DND-41 (cell line): ENCODE measurements at regions not wholly inside any gene's neighbourhood (a gene's known extent, or its start where the extent isn't known, plus 50 kb on each side); places are given as distances from the start of the nearest gene placed in this dataset.
"Not testable (repeated sequence)": the region's sequence is repeated elsewhere in the genome, so short reads cannot be mapped to it uniquely, and the experiment has no call there.

Source experiments
- ATAC-seq: fragments of 200-7000 bp; cut with Tn5 transposase; 3 replicates; pipeline ENCODE4 v1.9.1; 2021; ENCODE audit warnings: low read depth; ENCODE audit not compliant: insufficient read depth
- DNase-seq: peaks from one replicate; pipeline ENCODE4 v3.0.0-alpha.2; 2020
- H2AFZ ChIP-seq: 2 replicates; pipeline ENCODE4 v1.6.0; 2012; ENCODE audit warnings: low read depth, low read length
- H3K27ac ChIP-seq: 2 replicates; pipeline ENCODE4 v1.5.1; 2012; ENCODE audit warnings: low read length, inconsistent platforms
- H3K27me3 ChIP-seq: fragments of 200-600 bp; sonication (generic); 2 replicates; pipeline ENCODE4 v1.6.0; 2012; ENCODE audit warnings: low read length, mild to moderate bottlenecking, inconsistent platforms; ENCODE audit not compliant: insufficient read depth, poor library complexity
- H3K36me3 ChIP-seq: 2 replicates; pipeline ENCODE4 v1.5.1; 2012; ENCODE audit warnings: low read length, inconsistent platforms; ENCODE audit not compliant: insufficient read depth
- H3K4me1 ChIP-seq: 2 replicates; pipeline ENCODE4 v1.5.1; 2012; ENCODE audit warnings: mild to moderate bottlenecking, low read length; ENCODE audit not compliant: insufficient read depth
- H3K4me2 ChIP-seq: 2 replicates; pipeline ENCODE4 v1.6.0; 2012; ENCODE audit warnings: mild to moderate bottlenecking, moderate library complexity, low read length, inconsistent platforms; ENCODE audit not compliant: insufficient read depth
- H3K4me3 ChIP-seq, 2 experiments: fragments of 200-600 bp in 1 of 2; shearing (Covaris generic) in 1 of 2; 2 replicates each; pipeline ENCODE4 v1.5.1; 2012 to 2016; ENCODE audit warnings: inconsistent platforms in 2 of 2, low read length in 2 of 2, mild to moderate bottlenecking in 2 of 2, low read depth in 1 of 2, moderate library complexity in 1 of 2
- H3K79me2 ChIP-seq: 2 replicates; pipeline ENCODE4 v1.6.0; 2012; ENCODE audit warnings: low read length, inconsistent platforms; ENCODE audit not compliant: insufficient read depth
- H3K9ac ChIP-seq: 2 replicates; pipeline ENCODE4 v1.6.0; 2012; ENCODE audit warnings: low read depth, mild to moderate bottlenecking, inconsistent platforms, low read length, moderate library complexity
- H3K9me3 ChIP-seq: 2 replicates; pipeline ENCODE4 v1.5.1; 2012; ENCODE audit warnings: low read length, moderate library complexity, mild to moderate bottlenecking, inconsistent platforms; ENCODE audit not compliant: insufficient read depth, severe bottlenecking
- H4K20me1 ChIP-seq: 2 replicates; pipeline ENCODE4 v1.6.0; 2012; ENCODE audit warnings: low read length; ENCODE audit not compliant: insufficient read depth
- EZH2 ChIP-seq: IDR thresholded peaks from 3 replicates; pipeline ENCODE4 v1.6.1; 2012; ENCODE audit warnings: borderline replicate concordance, low read depth, mild to moderate bottlenecking, moderate library complexity, low read length, inconsistent platforms; ENCODE audit not compliant: severe bottlenecking
- TF ChIP-seq, protein P1 (sequence below): IDR thresholded peaks from 2 replicates; pipeline ENCODE4 v1.5.1; 2012; ENCODE audit warnings: borderline replicate concordance, low read length, moderate library complexity, mild to moderate bottlenecking; ENCODE audit not compliant: poor library complexity, severe bottlenecking; ENCODE audit errors: extremely low read depth

- Histone ChIP-seq H3K27ac (no peak overlapping the region), H2AFZ (no peak overlapping the region), H4K20me1 (no peaks in the 10 kb centered on the region), H3K36me3 (no peaks in the 10 kb centered on the region), H3K4me1 (no peaks in the 10 kb centered on the region), H3K9ac (no peak overlapping the region), H3K4me2 (no peak overlapping the region), H3K9me3 (no peaks in the 10 kb centered on the region), H3K4me3 (no peak overlapping the region), H3K27me3 (no peaks in the 10 kb centered on the region), H3K79me2 (no peaks in the 10 kb centered on the region)
- ATAC-seq = no peak
- DNase-seq = no peak
- no peak for TF ChIP-seq EZH2
- TF ChIP-seq, protein P1, sequence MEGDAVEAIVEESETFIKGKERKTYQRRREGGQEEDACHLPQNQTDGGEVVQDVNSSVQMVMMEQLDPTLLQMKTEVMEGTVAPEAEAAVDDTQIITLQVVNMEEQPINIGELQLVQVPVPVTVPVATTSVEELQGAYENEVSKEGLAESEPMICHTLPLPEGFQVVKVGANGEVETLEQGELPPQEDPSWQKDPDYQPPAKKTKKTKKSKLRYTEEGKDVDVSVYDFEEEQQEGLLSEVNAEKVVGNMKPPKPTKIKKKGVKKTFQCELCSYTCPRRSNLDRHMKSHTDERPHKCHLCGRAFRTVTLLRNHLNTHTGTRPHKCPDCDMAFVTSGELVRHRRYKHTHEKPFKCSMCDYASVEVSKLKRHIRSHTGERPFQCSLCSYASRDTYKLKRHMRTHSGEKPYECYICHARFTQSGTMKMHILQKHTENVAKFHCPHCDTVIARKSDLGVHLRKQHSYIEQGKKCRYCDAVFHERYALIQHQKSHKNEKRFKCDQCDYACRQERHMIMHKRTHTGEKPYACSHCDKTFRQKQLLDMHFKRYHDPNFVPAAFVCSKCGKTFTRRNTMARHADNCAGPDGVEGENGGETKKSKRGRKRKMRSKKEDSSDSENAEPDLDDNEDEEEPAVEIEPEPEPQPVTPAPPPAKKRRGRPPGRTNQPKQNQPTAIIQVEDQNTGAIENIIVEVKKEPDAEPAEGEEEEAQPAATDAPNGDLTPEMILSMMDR = no peak
Observed at GRCh38 chr11:13786688-13787087, 118.2 kb downstream of the FAR1 start.

DNA sequence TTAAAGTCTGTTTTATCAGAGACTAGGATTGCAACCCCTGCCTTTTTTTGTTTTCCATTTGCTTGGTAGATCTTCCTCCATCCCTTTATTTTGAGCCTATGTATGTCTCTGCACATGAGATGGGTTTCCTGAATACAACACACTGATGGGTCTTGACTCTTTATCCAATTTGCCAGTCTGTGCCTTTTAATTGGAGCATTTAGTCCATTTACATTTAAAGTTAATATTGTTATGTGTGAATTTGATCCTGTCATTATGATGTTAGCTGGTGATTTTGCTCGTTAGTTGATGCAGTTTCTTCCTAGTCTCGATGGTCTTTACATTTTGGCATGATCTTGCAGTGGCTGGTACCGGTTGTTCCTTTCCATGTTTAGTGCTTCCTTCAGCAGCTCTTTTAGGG lies 129.1 kb downstream of the FAR1 start:
- not testable (repeated sequence) for H4K20me1 ChIP-seq, DNase-seq, H3K9me3 ChIP-seq, H3K4me1 ChIP-seq, H3K9ac ChIP-seq, H3K4me3 ChIP-seq, H3K27ac ChIP-seq, H3K27me3 ChIP-seq, H3K36me3 ChIP-seq, H3K4me2 ChIP-seq, ATAC-seq, H2AFZ ChIP-seq, H3K79me2 ChIP-seq

GRCh38 chr11:13800901-13801300 lies 132.4 kb downstream of the FAR1 start:
- Histone ChIP-seq H3K4me1 (no peaks in the 10 kb centered on the region), H3K36me3 (no peaks in the 10 kb centered on the region), H3K79me2 (no peaks in the 10 kb centered on the region), H4K20me1 (no peaks in the 10 kb centered on the region), H3K27me3 (no peaks in the 10 kb centered on the region), H3K4me3 (no peak overlapping the region), H3K9ac (no peak overlapping the region), H2AFZ (no peak overlapping the region), H3K4me2 (no peak overlapping the region), H3K9me3 (no peaks in the 10 kb centered on the region), H3K27ac (no peak overlapping the region)
- TF ChIP-seq, protein P1 = no peak
- no peak for TF ChIP-seq EZH2
- DNase-seq = no peak
- no peak for ATAC-seq

DNA sequence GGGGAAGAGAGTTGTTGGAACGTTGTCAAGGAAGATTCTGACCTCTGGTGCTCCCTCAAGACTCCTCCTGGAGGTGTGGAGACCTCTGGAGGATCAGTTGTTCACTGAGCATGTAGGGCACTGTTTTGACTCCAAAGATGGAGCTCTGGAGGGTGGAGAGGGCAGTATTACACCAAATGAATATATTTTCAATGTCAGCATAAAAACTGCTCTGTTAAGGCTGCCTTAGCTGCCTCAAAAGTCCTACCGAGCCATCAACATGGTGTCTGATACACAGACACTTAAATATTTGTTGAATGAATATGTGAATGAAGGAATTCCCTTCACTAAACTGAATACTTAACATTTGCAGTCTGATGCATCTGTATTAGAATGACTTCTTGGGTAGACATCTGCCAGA lies 144.2 kb upstream of the SPON1 start:
- ATAC-seq = no peak
- Histone ChIP-seq H3K9ac (no peak overlapping the region), H3K4me2 (no peak overlapping the region), H3K27me3 (no peaks in the 10 kb centered on the region), H4K20me1 (no peaks in the 10 kb centered on the region), H3K4me1 (no peaks in the 10 kb centered on the region), H3K79me2 (no peaks in the 10 kb centered on the region), H3K27ac (no peak overlapping the region), H2AFZ (no peak overlapping the region), H3K4me3 (no peak overlapping the region), H3K36me3 (no peaks in the 10 kb centered on the region), H3K9me3 (no peaks in the 10 kb centered on the region)
- DNase-seq = no peak
- TF ChIP-seq, protein P1 = no peak
- TF ChIP-seq EZH2 = no peak
